Progenitor cell of endocrine pancreas (in vitro differentiated cells): ENCODE measurements at regions not wholly inside any gene's neighbourhood (a gene's known extent, or its start where the extent isn't known, plus 50 kb on each side); places are given as distances from the start of the nearest gene placed in this dataset.

Source experiments
- DNase-seq: peaks from one replicate; pipeline ENCODE4 v3.0.0; 2021; ENCODE audit warnings: low spot score; ENCODE audit not compliant: unreplicated experiment
- H3K27ac Mint-ChIP-seq: 2 replicates; pipeline ENCODE4 v1.8.0; 2021; ENCODE audit warnings: mild to moderate bottlenecking, moderate library complexity, mixed read lengths
- H3K27me3 Mint-ChIP-seq: 2 replicates; pipeline ENCODE4 v1.8.0; 2021; ENCODE audit warnings: mixed read lengths
- H3K36me3 Mint-ChIP-seq: 2 replicates; pipeline ENCODE4 v1.8.0; 2022; ENCODE audit warnings: mixed read lengths; ENCODE audit not compliant: insufficient read depth
- H3K4me1 Mint-ChIP-seq: 2 replicates; pipeline ENCODE4 v1.8.0; 2021; ENCODE audit warnings: low read depth, mixed read lengths
- H3K4me3 Mint-ChIP-seq: 2 replicates; pipeline ENCODE4 v1.8.0; 2021; ENCODE audit warnings: low read depth, mild to moderate bottlenecking, moderate library complexity, mixed read lengths
- H3K9me3 Mint-ChIP-seq: 2 replicates; pipeline ENCODE4 v1.8.0; 2021; ENCODE audit warnings: low read depth, mixed read lengths
- TF ChIP-seq, protein P1 (sequence below): fragments of 200-600 bp; sonication (generic); IDR thresholded peaks from one replicate; pipeline ENCODE4 v1.5.0; 2021; ENCODE audit warnings: antibody characterized with exemption, mild to moderate bottlenecking; ENCODE audit not compliant: unreplicated experiment

DNA sequence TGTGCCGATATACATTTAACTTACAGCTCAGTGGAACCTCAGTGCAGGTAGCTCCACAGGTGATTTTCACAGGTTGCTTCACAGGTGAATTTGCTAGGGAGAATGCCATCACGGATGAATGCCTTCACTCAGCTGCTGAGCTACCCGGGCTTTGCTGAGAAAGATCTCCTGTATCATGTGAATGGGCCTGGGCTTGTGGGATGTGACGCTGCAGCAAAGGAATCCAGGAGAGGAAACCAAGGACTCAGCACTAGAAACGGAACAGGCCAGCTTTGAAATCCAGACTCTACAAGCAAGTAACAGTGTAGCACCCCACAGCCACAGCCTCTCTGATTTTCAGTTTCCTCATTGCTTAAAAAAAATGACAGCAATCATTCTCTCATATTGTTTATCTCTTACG, 271.4 kb upstream of the MAF start:
- Mint-ChIP-seq H3K4me3 (no peak overlapping the region), H3K27me3 (peaks cover 10% of the 10 kb centered on the region), H3K36me3 (no peaks in the 10 kb centered on the region), H3K4me1 (no peaks in the 10 kb centered on the region), H3K9me3 (peaks cover 3% of the 10 kb centered on the region), H3K27ac (no peak overlapping the region)
- DNase-seq = no peak
- TF ChIP-seq, protein P1, sequence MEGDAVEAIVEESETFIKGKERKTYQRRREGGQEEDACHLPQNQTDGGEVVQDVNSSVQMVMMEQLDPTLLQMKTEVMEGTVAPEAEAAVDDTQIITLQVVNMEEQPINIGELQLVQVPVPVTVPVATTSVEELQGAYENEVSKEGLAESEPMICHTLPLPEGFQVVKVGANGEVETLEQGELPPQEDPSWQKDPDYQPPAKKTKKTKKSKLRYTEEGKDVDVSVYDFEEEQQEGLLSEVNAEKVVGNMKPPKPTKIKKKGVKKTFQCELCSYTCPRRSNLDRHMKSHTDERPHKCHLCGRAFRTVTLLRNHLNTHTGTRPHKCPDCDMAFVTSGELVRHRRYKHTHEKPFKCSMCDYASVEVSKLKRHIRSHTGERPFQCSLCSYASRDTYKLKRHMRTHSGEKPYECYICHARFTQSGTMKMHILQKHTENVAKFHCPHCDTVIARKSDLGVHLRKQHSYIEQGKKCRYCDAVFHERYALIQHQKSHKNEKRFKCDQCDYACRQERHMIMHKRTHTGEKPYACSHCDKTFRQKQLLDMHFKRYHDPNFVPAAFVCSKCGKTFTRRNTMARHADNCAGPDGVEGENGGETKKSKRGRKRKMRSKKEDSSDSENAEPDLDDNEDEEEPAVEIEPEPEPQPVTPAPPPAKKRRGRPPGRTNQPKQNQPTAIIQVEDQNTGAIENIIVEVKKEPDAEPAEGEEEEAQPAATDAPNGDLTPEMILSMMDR = no peak

DNA sequence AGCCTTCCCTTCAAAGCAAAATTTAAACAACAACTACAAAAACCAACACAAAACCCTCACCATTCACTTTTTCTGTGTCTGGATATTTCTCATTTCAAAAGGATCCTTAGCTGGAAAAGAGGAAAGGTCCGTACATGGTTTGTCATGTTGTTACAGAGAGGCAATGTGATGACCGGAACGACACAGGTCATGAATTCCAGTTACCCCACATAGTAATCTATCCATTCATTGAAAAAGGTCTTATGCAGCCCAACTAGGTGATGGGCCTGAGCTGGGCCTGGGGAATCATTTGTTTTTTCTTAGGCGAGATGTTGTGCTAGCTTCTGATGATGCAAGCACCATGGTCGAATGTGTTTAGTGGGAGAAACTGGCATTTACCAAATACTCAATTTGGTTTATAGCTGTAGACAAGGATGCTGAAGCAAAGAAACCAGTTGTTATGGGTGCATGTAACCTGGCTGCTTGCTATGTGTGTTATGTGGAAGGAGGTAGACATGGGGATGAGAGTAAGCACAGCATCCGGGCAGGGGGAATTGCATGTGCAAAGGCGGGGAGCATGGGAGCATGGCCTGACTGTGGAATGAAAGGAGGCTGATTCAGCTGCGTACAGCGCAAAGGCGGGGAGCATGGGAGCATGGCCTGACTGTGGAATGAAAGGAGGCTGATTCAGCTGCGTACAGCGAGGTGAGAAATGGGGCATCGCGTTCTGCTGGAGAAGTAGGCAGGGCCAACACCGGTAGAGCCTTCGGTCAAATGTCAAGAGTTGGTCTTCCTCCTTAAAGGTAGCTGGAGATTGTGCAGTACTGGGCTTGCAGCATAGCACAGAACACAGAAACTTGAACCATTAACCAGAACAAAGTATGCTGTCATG, 269.7 kb upstream of the MAF start:
- DNase-seq = no peak
- H3K36me3 Mint-ChIP-seq = no peaks in the 10 kb centered on the region
- H3K27ac Mint-ChIP-seq = no peak overlapping the region
- H3K4me3 Mint-ChIP-seq = no peak overlapping the region
- no peaks in the 10 kb centered on the region for H3K4me1 Mint-ChIP-seq
- H3K27me3 Mint-ChIP-seq = peaks cover 16% of the 10 kb centered on the region
- TF ChIP-seq, protein P1 = no peak
- peaks cover 3% of the 10 kb centered on the region for H3K9me3 Mint-ChIP-seq

DNA sequence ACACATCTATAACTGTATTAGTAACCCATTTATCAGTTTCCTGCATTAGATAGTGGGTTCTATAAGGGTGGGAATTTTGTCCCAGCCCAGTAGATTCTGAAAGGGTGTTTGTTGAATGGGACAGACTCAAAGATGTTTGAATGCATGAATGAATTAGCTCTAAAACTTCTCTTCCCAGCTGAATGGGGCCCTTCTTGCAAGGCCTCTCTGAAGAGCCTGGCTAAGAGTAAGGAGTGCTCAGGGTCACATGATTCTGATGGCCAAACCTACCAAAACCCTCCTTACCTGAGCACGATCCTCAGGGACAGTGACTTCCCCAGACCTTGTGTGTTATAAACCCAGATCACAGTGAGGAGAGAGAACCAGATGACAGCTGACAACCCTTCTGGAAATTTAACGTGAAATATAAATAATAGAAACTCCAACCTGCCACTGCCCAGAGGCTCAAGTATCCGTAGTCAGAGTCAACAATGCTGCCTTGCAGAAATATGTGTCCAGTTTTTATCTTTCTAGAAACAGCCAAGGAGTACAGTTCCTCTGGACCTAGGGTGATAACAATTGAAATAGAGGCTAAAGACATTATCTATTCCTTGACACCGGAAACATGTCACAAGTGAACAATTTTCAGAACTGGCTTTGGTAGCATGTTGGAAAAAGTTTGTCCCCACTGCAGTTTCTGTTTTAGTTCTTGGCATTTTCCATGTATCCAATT, 268.9 kb upstream of the MAF start:
- Mint-ChIP-seq H3K27me3 (peaks cover 20% of the 10 kb centered on the region), H3K4me1 (no peaks in the 10 kb centered on the region), H3K36me3 (no peaks in the 10 kb centered on the region), H3K4me3 (no peak overlapping the region), H3K27ac (no peak overlapping the region), H3K9me3 (peaks cover 3% of the 10 kb centered on the region)
- DNase-seq = no peak
- TF ChIP-seq, protein P1 = no peak

DNA sequence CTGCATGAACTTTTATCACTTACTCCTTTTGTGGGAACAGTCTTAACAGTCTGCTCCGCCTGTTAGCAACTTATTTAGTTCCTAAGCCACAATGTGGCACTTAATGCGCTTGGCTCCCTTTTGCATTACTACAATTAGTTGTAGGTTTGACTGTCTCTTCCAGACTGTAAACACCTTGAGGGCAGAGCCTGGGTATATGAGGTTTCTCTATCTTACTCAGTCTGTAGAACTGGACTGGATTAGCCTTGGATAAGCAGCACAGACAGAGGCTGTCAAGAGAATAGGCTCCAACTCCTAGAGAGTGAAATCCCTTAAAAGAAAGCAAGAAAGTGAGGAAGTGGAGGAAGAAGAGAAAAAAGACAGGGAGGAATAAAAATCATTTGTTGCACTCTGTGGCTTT, 268.3 kb upstream of the MAF start:
- TF ChIP-seq, protein P1 = no peak
- H3K36me3 Mint-ChIP-seq = no peaks in the 10 kb centered on the region
- H3K9me3 Mint-ChIP-seq = peaks cover 3% of the 10 kb centered on the region
- H3K4me3 Mint-ChIP-seq = no peak overlapping the region
- H3K4me1 Mint-ChIP-seq = no peaks in the 10 kb centered on the region
- DNase-seq = no peak
- peaks cover 20% of the 10 kb centered on the region for H3K27me3 Mint-ChIP-seq
- no peak overlapping the region for H3K27ac Mint-ChIP-seq

DNA sequence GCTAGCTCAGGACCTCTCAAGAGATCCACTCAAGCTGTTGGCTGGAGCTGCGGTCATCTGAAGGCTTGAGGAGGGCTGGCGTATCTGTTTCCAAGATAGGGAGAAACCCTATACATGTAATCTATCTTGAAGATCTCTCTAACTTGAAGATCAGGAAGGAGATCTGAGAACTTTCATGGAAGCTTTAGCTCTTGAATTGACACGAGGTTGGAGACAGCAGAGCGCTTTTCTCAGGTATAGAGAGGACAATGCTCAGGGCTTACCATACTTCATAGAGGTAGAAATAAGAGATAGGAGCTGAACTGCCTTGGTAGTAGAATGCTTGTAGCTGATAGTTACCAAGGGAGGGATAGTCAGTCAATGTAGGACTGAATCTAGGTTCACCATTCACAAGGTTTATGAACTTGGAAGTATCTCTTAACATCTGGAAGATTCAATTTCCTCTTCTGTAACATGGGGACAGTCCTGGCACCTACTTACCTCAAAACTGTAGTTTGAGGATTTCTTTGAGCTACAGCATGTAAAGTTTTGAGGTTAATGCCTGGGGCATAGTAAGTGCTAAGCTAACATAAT, 267.0 kb upstream of the MAF start:
- no peak for DNase-seq
- Mint-ChIP-seq H3K4me3 (no peak overlapping the region), H3K36me3 (no peaks in the 10 kb centered on the region), H3K9me3 (peaks cover 3% of the 10 kb centered on the region), H3K4me1 (peaks cover 2% of the 10 kb centered on the region), H3K27me3 (peaks cover 20% of the 10 kb centered on the region), H3K27ac (no peak overlapping the region)
- TF ChIP-seq, protein P1 = no peak
